ENCODE measurements at regions not wholly inside any gene's neighbourhood (a gene's known extent, or its start where the extent isn't known, plus 50 kb on each side); places are given as distances from the start of the nearest gene placed in this dataset.

- intact Hi-C loops (cut with micrococcal nuclease), result no loop called here
- no peaks in the 10 kb centered on the region for H4K20me1 ChIP-seq (ENCODE audit: insufficient read depth, low read length)
- WGBS (ENCODE audit: insufficient coverage), result 83% methylated on average over 6 of the region's 6 CpGs
Observed at GRCh38 chr18:26697186-26697884, 149.0 kb upstream of the KCTD1 start.

GRCh38 chr18:26696786-26697185, 148.4 kb upstream of the KCTD1 start:
- Histone ChIP-seq H3K79me2 (ENCODE audit: insufficient read depth, low read length) (no peaks in the 10 kb centered on the region), H3K9ac (ENCODE audit: insufficient read depth, low read length, poor library complexity, severe bottlenecking) (no peak overlapping the region), H2AFZ (ENCODE audit: insufficient read depth, low read depth, low read length, poor library complexity, severe bottlenecking) (no peak overlapping the region), H3K27me3 (ENCODE audit: control insufficient read depth in 2 of 2, insufficient read depth in 2 of 2, low read length in 2 of 2) (no peaks in the 10 kb centered on the region), H3K9me3 (replicated peaks in 1 of 2; ENCODE audit: control insufficient read depth in 1 of 2, insufficient read depth in 1 of 2, low read length in 2 of 2) (peaks cover 0 to 3% of the 10 kb centered on the region in 2 donors), H3K27ac (ENCODE audit: low read depth in 1 of 2, low read length in 2 of 2) (no peak overlapping the region), H3K4me2 (replicated peaks; ENCODE audit: extremely low read depth, low read length, poor library complexity, severe bottlenecking) (no peak overlapping the region), H3K4me3 (replicated peaks in 1 of 3; ENCODE audit: low read depth in 2 of 3, low read length in 3 of 3) (no peak overlapping the region), H3K36me3 (replicated peaks in 1 of 2; ENCODE audit: control insufficient read depth in 1 of 2, insufficient read depth in 2 of 2, low read length in 2 of 2) (no peaks in the 10 kb centered on the region), H3K4me1 (ENCODE audit: control insufficient read depth in 1 of 2, insufficient read depth in 2 of 2, low read length in 2 of 2) (peaks cover 14 to 17% of the 10 kb centered on the region in 2 donors), H4K20me1 (ENCODE audit: insufficient read depth, low read length) (no peaks in the 10 kb centered on the region)
- Mint-ChIP-seq H3K36me3 (no peaks in the 10 kb centered on the region), H3K4me3 (no peak overlapping the region), H3K27ac (no peak overlapping the region), H3K4me1 (peaks cover 6% of the 10 kb centered on the region), H3K27me3 (ENCODE audit: low read depth in 3 of 3) (no peaks in the 10 kb centered on the region), H3K9me3 (peaks cover 0 to 4% (median 2%) of the 10 kb centered on the region in 7 donors)
- no peak for TF ChIP-seq CTCF (IDR thresholded peaks at IDR 0.05)
- DNase-seq, result no peak
- no CpG with 5 or more reads among the region's 2 CpGs for WGBS (ENCODE audit: insufficient coverage)
- intact Hi-C loops (cut with micrococcal nuclease), result no loop called here

More at GRCh38 chr18:26697186-26697884, 149.0 kb upstream of the KCTD1 start:
- Histone ChIP-seq H3K4me1 (ENCODE audit: control insufficient read depth in 1 of 2, insufficient read depth in 2 of 2, low read length in 2 of 2) (peaks cover 19 to 23% of the 10 kb centered on the region in 2 donors), H3K79me2 (ENCODE audit: insufficient read depth, low read length) (no peaks in the 10 kb centered on the region), H3K4me3 (replicated peaks in 1 of 3; ENCODE audit: low read depth in 2 of 3, low read length in 3 of 3) (no peak overlapping the region), H3K9me3 (replicated peaks in 1 of 2; ENCODE audit: control insufficient read depth in 1 of 2, insufficient read depth in 1 of 2, low read length in 2 of 2) (no peaks in the 10 kb centered on the region), H3K4me2 (replicated peaks; ENCODE audit: extremely low read depth, low read length, poor library complexity, severe bottlenecking) (no peak overlapping the region), H3K27ac (ENCODE audit: low read depth in 1 of 2, low read length in 2 of 2) (no peak overlapping the region), H3K36me3 (replicated peaks in 1 of 2; ENCODE audit: control insufficient read depth in 1 of 2, insufficient read depth in 2 of 2, low read length in 2 of 2) (no peaks in the 10 kb centered on the region), H2AFZ (ENCODE audit: insufficient read depth, low read depth, low read length, poor library complexity, severe bottlenecking) (no peak overlapping the region), H3K9ac (ENCODE audit: insufficient read depth, low read length, poor library complexity, severe bottlenecking) (no peak overlapping the region), H3K27me3 (ENCODE audit: control insufficient read depth in 2 of 2, insufficient read depth in 2 of 2, low read length in 2 of 2) (no peaks in the 10 kb centered on the region)
- no peak for DNase-seq
- no peaks in the 10 kb centered on the region for H3K36me3 Mint-ChIP-seq
- H3K27ac Mint-ChIP-seq, result no peak overlapping the region
- peaks cover 6% of the 10 kb centered on the region for H3K4me1 Mint-ChIP-seq
- TF ChIP-seq CTCF (IDR thresholded peaks at IDR 0.05), result no peak
- no peaks in the 10 kb centered on the region for H3K27me3 Mint-ChIP-seq (ENCODE audit: low read depth in 3 of 3)
- no peak overlapping the region for H3K4me3 Mint-ChIP-seq
- peaks cover 0 to 4% (median 1%) of the 10 kb centered on the region in 7 donors for H3K9me3 Mint-ChIP-seq

Measured in CD14-positive monocyte (primary cell).